ENCODE measurements at regions not wholly inside any gene's neighbourhood (a gene's known extent, or its start where the extent isn't known, plus 50 kb on each side); places are given as distances from the start of the nearest gene placed in this dataset.

- no CpG with 5 or more reads among the region's 1 CpG for WGBS (ENCODE audit: insufficient coverage, insufficient read length)
Observed at GRCh38 chr7:136807598-136807997, 60.9 kb upstream of the CHRM2 start.

DNA sequence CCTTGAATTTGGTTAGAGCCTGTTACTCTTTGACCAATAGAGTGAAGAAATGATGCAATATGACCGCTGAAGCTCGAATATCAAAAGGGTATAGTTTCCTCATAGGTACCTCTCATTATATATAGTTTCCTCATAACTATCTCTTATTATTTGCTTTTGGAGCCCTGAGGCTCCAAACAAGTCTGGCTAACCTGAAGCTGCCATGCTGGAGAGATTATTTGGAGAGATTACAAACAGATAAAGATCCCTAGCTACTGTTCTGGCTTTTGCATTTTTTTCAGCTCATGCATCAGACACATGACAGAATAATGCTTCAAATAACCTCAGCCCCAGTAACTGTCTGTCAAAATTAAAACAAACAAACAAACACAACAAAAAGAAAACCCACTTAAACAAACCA lies 65.4 kb upstream of the CHRM2 start:
- Histone ChIP-seq H3K27me3 (ENCODE audit: control insufficient read depth, insufficient read depth, low read length) (no peaks in the 10 kb centered on the region), H3K27ac (ENCODE audit: low read length) (no peak overlapping the region), H3K4me3 (ENCODE audit: low read length) (no peak overlapping the region), H3K9me3 (ENCODE audit: control insufficient read depth, insufficient read depth, low read length) (no peaks in the 10 kb centered on the region), H3K36me3 (ENCODE audit: control insufficient read depth, insufficient read depth, low read length) (no peaks in the 10 kb centered on the region), H3K4me1 (ENCODE audit: control insufficient read depth, insufficient read depth, low read length) (no peaks in the 10 kb centered on the region)
- no peak for DNase-seq (ENCODE audit: low read depth, low spot score)
- no CpG with 5 or more reads among the region's 2 CpGs for WGBS (ENCODE audit: insufficient coverage, insufficient read length)

More at GRCh38 chr7:136807598-136807997, 60.9 kb upstream of the CHRM2 start:
- Histone ChIP-seq H3K4me3 (ENCODE audit: low read length) (no peak overlapping the region), H3K27ac (ENCODE audit: low read length) (no peak overlapping the region), H3K9me3 (ENCODE audit: control insufficient read depth, insufficient read depth, low read length) (no peaks in the 10 kb centered on the region), H3K4me1 (ENCODE audit: control insufficient read depth, insufficient read depth, low read length) (no peaks in the 10 kb centered on the region), H3K36me3 (ENCODE audit: control insufficient read depth, insufficient read depth, low read length) (no peaks in the 10 kb centered on the region), H3K27me3 (ENCODE audit: control insufficient read depth, insufficient read depth, low read length) (no peaks in the 10 kb centered on the region)
- no peak for DNase-seq (ENCODE audit: low read depth, low spot score)

DNA sequence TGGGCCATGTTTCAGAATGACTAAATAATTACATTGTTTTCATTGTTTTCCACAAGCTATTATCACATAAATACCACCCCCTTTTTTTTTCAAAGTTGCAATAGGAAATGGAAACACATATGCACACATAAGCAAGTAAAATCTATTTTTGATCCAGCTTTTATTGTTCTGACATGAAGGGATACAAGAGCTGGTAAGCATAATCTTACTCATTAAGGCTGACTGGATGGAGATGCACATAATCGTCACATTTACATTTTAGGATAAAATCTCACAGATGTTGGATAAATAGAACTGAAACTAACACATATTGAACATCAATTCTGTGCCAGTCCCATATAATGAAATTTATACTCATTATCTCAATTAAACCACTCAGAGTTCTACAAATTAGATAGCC lies 84.5 kb upstream of the CHRM2 start:
- no peak overlapping the region for H3K27ac ChIP-seq (ENCODE audit: low read length)
- H3K4me3 ChIP-seq (ENCODE audit: low read length), result no peak overlapping the region
- no peaks in the 10 kb centered on the region for H3K36me3 ChIP-seq (ENCODE audit: control insufficient read depth, insufficient read depth, low read length)
- DNase-seq (ENCODE audit: low read depth, low spot score), result no peak
- H3K9me3 ChIP-seq (ENCODE audit: control insufficient read depth, insufficient read depth, low read length), result no peaks in the 10 kb centered on the region
- H3K27me3 ChIP-seq (ENCODE audit: control insufficient read depth, insufficient read depth, low read length), result no peaks in the 10 kb centered on the region
- no peaks in the 10 kb centered on the region for H3K4me1 ChIP-seq (ENCODE audit: control insufficient read depth, insufficient read depth, low read length)
- no CpG with 5 or more reads among the region's 1 CpG for WGBS (ENCODE audit: insufficient coverage, insufficient read length)

GRCh38 chr7:136741941-136742340 lies 126.5 kb upstream of the CHRM2 start:
- WGBS (ENCODE audit: insufficient coverage, insufficient read length), result no CpG with 5 or more reads among the region's 3 CpGs
- Histone ChIP-seq H3K9me3 (ENCODE audit: control insufficient read depth, insufficient read depth, low read length) (peaks cover 1% of the 10 kb centered on the region; the same call in 1 of the 2 replicates), H3K27me3 (ENCODE audit: control insufficient read depth, insufficient read depth, low read length) (no peaks in the 10 kb centered on the region), H3K4me1 (ENCODE audit: control insufficient read depth, insufficient read depth, low read length) (no peaks in the 10 kb centered on the region), H3K4me3 (ENCODE audit: low read length) (no peak overlapping the region), H3K36me3 (ENCODE audit: control insufficient read depth, insufficient read depth, low read length) (no peaks in the 10 kb centered on the region), H3K27ac (ENCODE audit: low read length) (no peak overlapping the region)
- no peak for DNase-seq (ENCODE audit: low read depth, low spot score)

GRCh38 chr7:136728945-136729344 lies 139.5 kb upstream of the CHRM2 start:
- no peak overlapping the region for H3K27ac ChIP-seq (ENCODE audit: low read length)
- H3K9me3 ChIP-seq (ENCODE audit: control insufficient read depth, insufficient read depth, low read length), result no peaks in the 10 kb centered on the region
- H3K27me3 ChIP-seq (ENCODE audit: control insufficient read depth, insufficient read depth, low read length), result no peaks in the 10 kb centered on the region
- no CpG with 5 or more reads among the region's 5 CpGs for WGBS (ENCODE audit: insufficient coverage, insufficient read length)
- no peak overlapping the region for H3K4me3 ChIP-seq (ENCODE audit: low read length)
- no peak for DNase-seq (ENCODE audit: low read depth, low spot score)
- H3K36me3 ChIP-seq (ENCODE audit: control insufficient read depth, insufficient read depth, low read length), result no peaks in the 10 kb centered on the region
- H3K4me1 ChIP-seq (ENCODE audit: control insufficient read depth, insufficient read depth, low read length), result no peaks in the 10 kb centered on the region

GRCh38 chr7:136726460-136726859 lies 142.0 kb upstream of the CHRM2 start:
- H3K36me3 ChIP-seq (ENCODE audit: control insufficient read depth, insufficient read depth, low read length), result no peaks in the 10 kb centered on the region
- no peak for DNase-seq (ENCODE audit: low read depth, low spot score)
- no peak overlapping the region for H3K4me3 ChIP-seq (ENCODE audit: low read length)
- H3K4me1 ChIP-seq (ENCODE audit: control insufficient read depth, insufficient read depth, low read length), result no peaks in the 10 kb centered on the region
- no peak overlapping the region for H3K27ac ChIP-seq (ENCODE audit: low read length)
- WGBS (ENCODE audit: insufficient coverage, insufficient read length), result no CpG with 5 or more reads among the region's 2 CpGs
- no peaks in the 10 kb centered on the region for H3K27me3 ChIP-seq (ENCODE audit: control insufficient read depth, insufficient read depth, low read length)
- no peaks in the 10 kb centered on the region for H3K9me3 ChIP-seq (ENCODE audit: control insufficient read depth, insufficient read depth, low read length)

- H3K4me3 ChIP-seq (ENCODE audit: low read length), result no peak overlapping the region
- H3K27ac ChIP-seq (ENCODE audit: low read length), result no peak overlapping the region
- H3K36me3 ChIP-seq (ENCODE audit: control insufficient read depth, insufficient read depth, low read length), result no peaks in the 10 kb centered on the region
- 100% methylated on average over 3 of the region's 6 CpGs for WGBS (ENCODE audit: insufficient coverage, insufficient read length)
- H3K9me3 ChIP-seq (ENCODE audit: control insufficient read depth, insufficient read depth, low read length), result no peaks in the 10 kb centered on the region
- no peaks in the 10 kb centered on the region for H3K4me1 ChIP-seq (ENCODE audit: control insufficient read depth, insufficient read depth, low read length)
- no peak for DNase-seq (ENCODE audit: low read depth, low spot score)
- no peaks in the 10 kb centered on the region for H3K27me3 ChIP-seq (ENCODE audit: control insufficient read depth, insufficient read depth, low read length)
Observed at GRCh38 chr7:136717910-136718557, 150.4 kb upstream of the CHRM2 start.

DNA sequence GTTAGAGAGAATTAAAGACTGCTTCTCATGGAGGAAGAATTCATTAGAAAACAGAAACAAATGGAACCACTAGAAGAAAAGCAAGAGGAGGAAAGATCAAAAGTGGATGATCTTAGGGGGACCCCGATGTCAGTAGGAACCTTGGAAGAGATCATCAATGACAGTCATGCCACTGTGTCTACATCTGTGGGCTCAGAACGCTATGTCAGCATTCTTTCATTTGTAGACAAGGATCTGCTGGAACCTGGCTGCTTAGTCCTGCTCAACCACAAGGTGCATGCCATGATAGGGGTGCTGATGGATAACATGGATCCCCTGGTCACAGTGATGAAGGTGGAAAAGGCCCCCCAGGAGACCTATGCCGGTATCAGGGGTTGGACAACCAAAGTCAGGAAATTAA lies 154.4 kb upstream of the CHRM2 start:
- Histone ChIP-seq H3K27me3 (ENCODE audit: control insufficient read depth, insufficient read depth, low read length) (no peaks in the 10 kb centered on the region), H3K9me3 (ENCODE audit: control insufficient read depth, insufficient read depth, low read length) (no peaks in the 10 kb centered on the region), H3K27ac (ENCODE audit: low read length) (no peak overlapping the region), H3K36me3 (ENCODE audit: control insufficient read depth, insufficient read depth, low read length) (no peaks in the 10 kb centered on the region), H3K4me3 (ENCODE audit: low read length) (no peak overlapping the region), H3K4me1 (ENCODE audit: control insufficient read depth, insufficient read depth, low read length) (no peaks in the 10 kb centered on the region)
- WGBS (ENCODE audit: insufficient coverage, insufficient read length), result no CpG with 5 or more reads among the region's 3 CpGs
- no peak for DNase-seq (ENCODE audit: low read depth, low spot score)

- Histone ChIP-seq H3K36me3 (ENCODE audit: control insufficient read depth, insufficient read depth, low read length) (no peaks in the 10 kb centered on the region), H3K27me3 (ENCODE audit: control insufficient read depth, insufficient read depth, low read length) (no peaks in the 10 kb centered on the region), H3K4me1 (ENCODE audit: control insufficient read depth, insufficient read depth, low read length) (no peaks in the 10 kb centered on the region), H3K27ac (ENCODE audit: low read length) (no peak overlapping the region), H3K4me3 (ENCODE audit: low read length) (no peak overlapping the region), H3K9me3 (ENCODE audit: control insufficient read depth, insufficient read depth, low read length) (no peaks in the 10 kb centered on the region)
- no peak for DNase-seq (ENCODE audit: low read depth, low spot score)
Observed at GRCh38 chr7:136710751-136711150, 157.7 kb upstream of the CHRM2 start.

- Histone ChIP-seq H3K4me3 (ENCODE audit: low read length) (no peak overlapping the region), H3K27ac (ENCODE audit: low read length) (no peak overlapping the region), H3K36me3 (ENCODE audit: control insufficient read depth, insufficient read depth, low read length) (no peaks in the 10 kb centered on the region), H3K27me3 (ENCODE audit: control insufficient read depth, insufficient read depth, low read length) (no peaks in the 10 kb centered on the region), H3K9me3 (ENCODE audit: control insufficient read depth, insufficient read depth, low read length) (no peaks in the 10 kb centered on the region), H3K4me1 (ENCODE audit: control insufficient read depth, insufficient read depth, low read length) (no peaks in the 10 kb centered on the region)
- WGBS (ENCODE audit: insufficient coverage, insufficient read length), result no CpG with 5 or more reads among the region's 1 CpG
- no peak for DNase-seq (ENCODE audit: low read depth, low spot score)
Observed at GRCh38 chr7:136709876-136710275, 158.6 kb upstream of the CHRM2 start.

- Histone ChIP-seq H3K9me3 (ENCODE audit: control insufficient read depth, insufficient read depth, low read length) (no peaks in the 10 kb centered on the region), H3K4me3 (ENCODE audit: low read length) (no peak overlapping the region), H3K27me3 (ENCODE audit: control insufficient read depth, insufficient read depth, low read length) (no peaks in the 10 kb centered on the region), H3K4me1 (ENCODE audit: control insufficient read depth, insufficient read depth, low read length) (no peaks in the 10 kb centered on the region), H3K27ac (ENCODE audit: low read length) (no peak overlapping the region), H3K36me3 (ENCODE audit: control insufficient read depth, insufficient read depth, low read length) (no peaks in the 10 kb centered on the region)
- no CpG with 5 or more reads among the region's 1 CpG for whole genome bisulfite sequencing (ENCODE audit: insufficient coverage, insufficient read length)
- no peak for DNase-seq (ENCODE audit: low read depth, low spot score)
Observed at GRCh38 chr7:136702913-136703312, 165.5 kb upstream of the CHRM2 start.

Data from iPS DF 6.9 (cell line).